Upper lobe of right lung (tissue), 1 donor: ENCODE measurements at regions not wholly inside any gene's neighbourhood (a gene's known extent, or its start where the extent isn't known, plus 50 kb on each side); places are given as distances from the start of the nearest gene placed in this dataset.

ENCODE experiments used
- ATAC-seq: fragments of 200-7000 bp; cut with Tn5 transposase; one replicate; pipeline ENCODE4 v1.9.1; 2020; ENCODE audit warnings: mild to moderate bottlenecking, moderate library complexity
- DNase-seq: peaks from one replicate; pipeline ENCODE4 v3.0.0-alpha.2; 2020
- H3K27ac ChIP-seq: fragments of 200-600 bp; one replicate; pipeline ENCODE4 v1.8.0; 2022
- H3K27me3 ChIP-seq: fragments of 200-600 bp; one replicate; pipeline ENCODE4 v1.8.0; 2022; ENCODE audit warnings: mild to moderate bottlenecking
- H3K36me3 ChIP-seq: fragments of 200-600 bp; one replicate; pipeline ENCODE4 v1.8.0; 2022
- H3K4me1 ChIP-seq: fragments of 200-600 bp; one replicate; pipeline ENCODE4 v1.8.0; 2022
- H3K4me3 ChIP-seq: fragments of 200-600 bp; one replicate; pipeline ENCODE4 v1.8.0; 2022; ENCODE audit warnings: mild to moderate bottlenecking
- H3K9me3 ChIP-seq: fragments of 200-600 bp; one replicate; pipeline ENCODE4 v1.8.0; 2022
- intact Hi-C: fragments of 100-400 bp; cut with DNase I; formaldehyde crosslinking; loops from one replicate; pipeline ENCODE4 v1.11.0; 2022
- TF ChIP-seq, protein P1 (sequence below): fragments of 200-600 bp; IDR thresholded peaks from one replicate; pipeline ENCODE4 v1.8.0; 2022; ENCODE audit warnings: antibody characterized with exemption
- donor health status: DM: no; HTN: yes; CAD: no; lungs with severe emphysema.

DNA sequence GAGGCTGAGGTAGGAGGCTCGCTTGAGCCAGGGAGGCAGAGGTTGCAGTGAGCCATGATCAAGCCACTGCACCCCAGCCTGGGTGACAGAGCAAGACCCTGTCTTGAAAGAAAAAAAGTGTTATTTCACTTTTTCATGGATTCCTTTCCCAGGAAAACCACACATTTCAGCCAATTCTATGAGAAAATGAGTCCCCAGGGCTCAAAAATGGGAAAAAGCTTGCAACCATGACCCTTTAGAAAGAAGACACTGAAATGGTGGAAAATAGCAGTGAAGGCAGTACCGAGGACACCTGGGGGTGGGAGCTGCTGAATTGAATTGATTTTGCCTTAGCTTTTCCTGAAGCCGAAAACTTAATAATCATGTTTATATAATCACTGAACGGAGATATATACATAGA, 284.2 kb upstream of the HDAC4 start:
- intact Hi-C loops: no loop called here
- no peak overlapping the region for H3K27ac ChIP-seq

DNA sequence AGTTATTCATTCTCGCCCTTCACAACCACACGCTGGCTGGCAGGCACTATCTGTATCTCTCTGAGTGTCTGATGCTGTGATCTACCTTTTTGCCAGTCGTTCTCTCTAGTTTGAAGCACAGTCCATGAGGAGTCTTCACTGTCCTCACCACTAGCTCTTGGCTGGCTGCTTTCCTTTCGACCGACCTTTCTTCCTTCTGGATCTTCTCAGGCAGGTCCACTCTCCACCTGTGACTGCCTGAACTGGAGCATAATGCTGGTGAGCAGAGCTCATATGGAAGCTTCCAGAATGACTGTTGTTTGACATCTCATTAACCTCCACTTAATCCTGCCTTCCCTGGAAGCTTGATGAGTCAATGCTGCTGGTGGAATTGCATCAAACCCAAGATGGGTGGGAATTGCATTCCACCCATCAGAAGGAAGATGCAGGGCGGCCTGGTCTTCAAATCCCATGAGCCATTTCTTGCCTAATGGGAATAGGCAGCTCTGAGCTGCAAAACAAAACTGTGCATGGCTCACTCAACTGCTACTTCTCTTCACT, 283.5 kb upstream of the HDAC4 start:
- Histone ChIP-seq H3K4me3 (no peak overlapping the region), H3K27ac (no peak overlapping the region), H3K9me3 (no peaks in the 10 kb centered on the region), H3K36me3 (no peaks in the 10 kb centered on the region), H3K27me3 (peaks cover 15% of the 10 kb centered on the region), H3K4me1 (peaks cover 5% of the 10 kb centered on the region)
- DNase-seq: no peak
- ATAC-seq: no peak
- intact Hi-C loops: no loop called here
- TF ChIP-seq, protein P1, sequence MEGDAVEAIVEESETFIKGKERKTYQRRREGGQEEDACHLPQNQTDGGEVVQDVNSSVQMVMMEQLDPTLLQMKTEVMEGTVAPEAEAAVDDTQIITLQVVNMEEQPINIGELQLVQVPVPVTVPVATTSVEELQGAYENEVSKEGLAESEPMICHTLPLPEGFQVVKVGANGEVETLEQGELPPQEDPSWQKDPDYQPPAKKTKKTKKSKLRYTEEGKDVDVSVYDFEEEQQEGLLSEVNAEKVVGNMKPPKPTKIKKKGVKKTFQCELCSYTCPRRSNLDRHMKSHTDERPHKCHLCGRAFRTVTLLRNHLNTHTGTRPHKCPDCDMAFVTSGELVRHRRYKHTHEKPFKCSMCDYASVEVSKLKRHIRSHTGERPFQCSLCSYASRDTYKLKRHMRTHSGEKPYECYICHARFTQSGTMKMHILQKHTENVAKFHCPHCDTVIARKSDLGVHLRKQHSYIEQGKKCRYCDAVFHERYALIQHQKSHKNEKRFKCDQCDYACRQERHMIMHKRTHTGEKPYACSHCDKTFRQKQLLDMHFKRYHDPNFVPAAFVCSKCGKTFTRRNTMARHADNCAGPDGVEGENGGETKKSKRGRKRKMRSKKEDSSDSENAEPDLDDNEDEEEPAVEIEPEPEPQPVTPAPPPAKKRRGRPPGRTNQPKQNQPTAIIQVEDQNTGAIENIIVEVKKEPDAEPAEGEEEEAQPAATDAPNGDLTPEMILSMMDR: no peak

More for the DNA sequence above, 284.2 kb upstream of the HDAC4 start:
- Histone ChIP-seq H3K4me1 (peaks cover 5% of the 10 kb centered on the region), H3K36me3 (no peaks in the 10 kb centered on the region), H3K4me3 (no peak overlapping the region), H3K27me3 (peaks cover 15% of the 10 kb centered on the region), H3K9me3 (no peaks in the 10 kb centered on the region)
- ATAC-seq (no peak), DNase-seq (no peak)
- TF ChIP-seq, protein P1: no peak

DNA sequence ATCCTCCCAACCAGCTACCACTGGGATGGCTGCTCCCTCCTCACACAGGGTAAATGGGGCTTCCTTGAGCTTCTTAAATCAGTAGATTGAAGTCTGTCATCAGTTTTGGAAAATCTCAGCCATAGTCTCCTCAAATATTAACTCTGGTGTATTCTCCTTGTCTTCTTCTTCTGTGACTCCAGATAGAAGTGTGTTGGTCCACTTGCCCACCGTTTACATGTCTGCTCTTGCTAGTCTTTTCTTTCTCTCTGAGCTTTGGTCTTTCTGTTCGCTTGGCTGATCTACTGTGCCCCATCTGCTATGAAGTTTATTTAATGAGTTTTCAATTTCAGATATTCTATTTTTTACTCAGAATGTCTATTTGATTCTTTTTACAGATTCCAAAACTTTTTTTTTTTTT, 281.7 kb upstream of the HDAC4 start:
- Histone ChIP-seq H3K4me1 (no peaks in the 10 kb centered on the region), H3K9me3 (no peaks in the 10 kb centered on the region), H3K36me3 (no peaks in the 10 kb centered on the region), H3K27ac (no peak overlapping the region), H3K27me3 (peaks cover 15% of the 10 kb centered on the region), H3K4me3 (no peak overlapping the region)
- DNase-seq (no peak), ATAC-seq (no peak)
- intact Hi-C loops: no loop called here
- TF ChIP-seq, protein P1: no peak

DNA sequence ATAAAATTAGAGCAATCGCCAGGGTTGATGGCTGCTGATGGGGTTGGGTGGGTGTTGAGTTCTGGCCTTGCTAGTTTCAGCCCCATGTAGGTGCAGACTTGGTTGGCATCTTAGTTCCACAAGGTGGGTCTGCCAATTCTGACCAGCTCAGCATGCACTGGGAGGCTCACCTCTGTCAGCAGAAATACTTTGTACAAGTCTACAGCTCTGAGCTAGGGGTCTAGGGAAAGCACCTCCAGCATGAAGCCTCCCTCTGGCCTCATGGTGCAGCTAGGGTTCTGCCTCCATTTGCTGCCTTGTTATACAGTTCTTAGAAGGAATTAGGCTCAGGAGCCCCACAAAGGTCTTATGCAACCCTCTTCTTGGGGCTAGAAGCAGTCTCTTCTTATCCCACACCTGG, 278.9 kb upstream of the HDAC4 start:
- no peaks in the 10 kb centered on the region for H3K36me3 ChIP-seq
- H3K4me1 ChIP-seq: no peaks in the 10 kb centered on the region
- intact Hi-C loops: no loop called here
- DNase-seq: no peak
- H3K9me3 ChIP-seq: no peaks in the 10 kb centered on the region
- H3K27ac ChIP-seq: no peak overlapping the region
- ATAC-seq: no peak
- H3K4me3 ChIP-seq: no peak overlapping the region
- peaks cover 12% of the 10 kb centered on the region for H3K27me3 ChIP-seq
- TF ChIP-seq, protein P1: no peak

DNA sequence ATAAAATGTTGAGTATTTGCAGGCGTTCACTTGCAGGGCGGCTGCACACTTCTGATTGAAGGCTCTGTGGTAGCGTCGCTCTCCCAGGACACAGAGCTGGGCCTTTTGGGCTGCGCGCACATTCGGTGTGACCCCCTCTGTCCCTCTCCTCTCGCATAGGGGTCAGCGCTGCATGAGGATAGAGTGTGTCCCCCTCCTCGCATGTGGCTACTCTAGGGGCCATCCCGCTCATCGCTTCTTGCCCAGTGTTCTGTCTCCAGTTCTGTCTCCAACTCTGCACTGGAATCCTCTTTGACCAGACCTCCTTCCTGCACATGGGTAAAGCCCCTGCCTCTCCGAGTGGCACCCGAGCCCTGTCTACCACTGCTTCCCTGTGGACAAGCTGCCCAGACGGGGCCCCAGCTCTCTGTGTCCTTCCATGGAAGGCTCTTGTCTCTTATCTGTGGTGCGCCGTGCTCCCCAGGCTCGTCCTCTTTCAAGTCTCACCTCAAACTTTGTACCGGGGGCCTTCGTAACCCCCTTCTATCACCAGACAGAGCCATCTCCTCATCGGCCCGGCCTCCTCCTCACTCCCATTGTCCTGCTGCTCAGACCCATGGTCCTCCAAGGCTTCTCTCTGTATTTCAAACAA, 278.0 kb upstream of the HDAC4 start:
- TF ChIP-seq, protein P1: no peak
- no peaks in the 10 kb centered on the region for H3K36me3 ChIP-seq
- ATAC-seq (no peak), DNase-seq (peak; percentile 39)
- no peaks in the 10 kb centered on the region for H3K9me3 ChIP-seq
- H3K4me1 ChIP-seq: no peaks in the 10 kb centered on the region
- no peak overlapping the region for H3K4me3 ChIP-seq
- intact Hi-C loops: no loop called here
- H3K27me3 ChIP-seq: peaks cover 3% of the 10 kb centered on the region
- H3K27ac ChIP-seq: no peak overlapping the region

DNA sequence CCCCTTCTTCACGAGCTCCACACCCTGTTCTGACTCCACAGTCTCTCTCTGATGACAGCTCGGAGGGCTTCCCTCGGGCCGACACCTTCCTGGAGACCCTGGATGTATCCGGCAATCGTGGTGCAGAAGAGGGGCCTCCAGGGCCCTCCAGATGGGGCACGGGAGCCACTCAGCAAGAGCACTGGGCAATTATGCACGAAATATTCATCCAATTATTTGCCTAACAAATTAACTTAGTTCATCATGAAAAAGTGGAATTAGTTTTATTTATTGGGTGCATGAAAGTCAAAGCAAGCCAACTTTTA, 277.3 kb upstream of the HDAC4 start:
- ATAC-seq: no peak
- TF ChIP-seq, protein P1: no peak
- intact Hi-C loops: no loop called here
- no peaks in the 10 kb centered on the region for H3K9me3 ChIP-seq
- no peak overlapping the region for H3K4me3 ChIP-seq
- no peak overlapping the region for H3K27ac ChIP-seq
- H3K36me3 ChIP-seq: no peaks in the 10 kb centered on the region
- no peak for DNase-seq
- no peaks in the 10 kb centered on the region for H3K4me1 ChIP-seq
- peaks cover 3% of the 10 kb centered on the region for H3K27me3 ChIP-seq
